ENCODE measurements at regions not wholly inside any gene's neighbourhood (a gene's known extent, or its start where the extent isn't known, plus 50 kb on each side); places are given as distances from the start of the nearest gene placed in this dataset.

GRCh38 chr17:77392376-77393273 is 251.9 kb downstream of the SEC14L1 start:
- H3K4me3 ChIP-seq (ENCODE audit: low read depth in 1 of 2, low read length in 1 of 2): no peak overlapping the region
- no peaks in the 10 kb centered on the region for H3K36me3 ChIP-seq
- peaks cover 15 to 23% of the 10 kb centered on the region in 2 experiments for H3K4me1 ChIP-seq (ENCODE audit: control insufficient read depth in 1 of 2, insufficient read depth in 1 of 2, low read depth in 1 of 2, low read length in 1 of 2)
- H3K9me3 ChIP-seq: no peaks in the 10 kb centered on the region
- TF ChIP-seq CTCF (IDR thresholded peaks at IDR 0.05): no peak
- H3K27me3 ChIP-seq: no peaks in the 10 kb centered on the region
- no peak overlapping the region for H3K27ac ChIP-seq

GRCh38 chr17:77393274-77393600 is 252.5 kb downstream of the SEC14L1 start:
- Histone ChIP-seq H3K9me3 (no peaks in the 10 kb centered on the region), H3K36me3 (no peaks in the 10 kb centered on the region), H3K4me3 (ENCODE audit: low read depth in 1 of 2, low read length in 1 of 2) (no peak overlapping the region), H3K27me3 (no peaks in the 10 kb centered on the region), H3K27ac (no peak overlapping the region), H3K4me1 (ENCODE audit: control insufficient read depth in 1 of 2, insufficient read depth in 1 of 2, low read depth in 1 of 2, low read length in 1 of 2) (peaks cover 15 to 21% of the 10 kb centered on the region in 2 experiments)
- no peak for TF ChIP-seq CTCF (IDR thresholded peaks at IDR 0.05)

GRCh38 chr17:77393867-77394539 is 253.2 kb downstream of the SEC14L1 start:
- no peaks in the 10 kb centered on the region for H3K9me3 ChIP-seq
- no peaks in the 10 kb centered on the region for H3K36me3 ChIP-seq
- H3K27me3 ChIP-seq: no peaks in the 10 kb centered on the region
- no peak overlapping the region for H3K4me3 ChIP-seq (ENCODE audit: low read depth in 1 of 2, low read length in 1 of 2)
- no peak overlapping the region for H3K27ac ChIP-seq
- TF ChIP-seq CTCF (IDR thresholded peaks at IDR 0.05): no peak
- H3K4me1 ChIP-seq (ENCODE audit: control insufficient read depth in 1 of 2, insufficient read depth in 1 of 2, low read depth in 1 of 2, low read length in 1 of 2): peaks cover 12 to 16% of the 10 kb centered on the region in 2 experiments

GRCh38 chr17:77394540-77395295 is 253.9 kb downstream of the SEC14L1 start:
- Histone ChIP-seq H3K27ac (no peak overlapping the region), H3K4me1 (ENCODE audit: control insufficient read depth in 1 of 2, insufficient read depth in 1 of 2, low read depth in 1 of 2, low read length in 1 of 2) (peaks cover 5 to 14% of the 10 kb centered on the region in 2 experiments), H3K27me3 (no peaks in the 10 kb centered on the region), H3K36me3 (no peaks in the 10 kb centered on the region), H3K4me3 (ENCODE audit: low read depth in 1 of 2, low read length in 1 of 2) (no peak overlapping the region), H3K9me3 (no peaks in the 10 kb centered on the region)
- no peak for TF ChIP-seq CTCF (IDR thresholded peaks at IDR 0.05)

- Histone ChIP-seq H3K36me3 (no peaks in the 10 kb centered on the region), H3K4me1 (ENCODE audit: control insufficient read depth in 1 of 2, insufficient read depth in 1 of 2, low read depth in 1 of 2, low read length in 1 of 2) (peaks cover 8 to 18% of the 10 kb centered on the region in 2 experiments), H3K9me3 (no peaks in the 10 kb centered on the region), H3K4me3 (ENCODE audit: low read depth in 1 of 2, low read length in 1 of 2) (no peak overlapping the region), H3K27ac (no peak overlapping the region), H3K27me3 (no peaks in the 10 kb centered on the region)
- TF ChIP-seq CTCF (IDR thresholded peaks at IDR 0.05): no peak
These were observed 254.8 kb downstream of the SEC14L1 start for GRCh38 chr17:77395501-77396048.

All from neutrophil (primary cell).